ENCODE measurements at regions not wholly inside any gene's neighbourhood (a gene's known extent, or its start where the extent isn't known, plus 50 kb on each side); places are given as distances from the start of the nearest gene placed in this dataset.
"Not testable (repeated sequence)": the region's sequence is repeated elsewhere in the genome, so short reads cannot be mapped to it uniquely, and the experiment has no call there.

DNA sequence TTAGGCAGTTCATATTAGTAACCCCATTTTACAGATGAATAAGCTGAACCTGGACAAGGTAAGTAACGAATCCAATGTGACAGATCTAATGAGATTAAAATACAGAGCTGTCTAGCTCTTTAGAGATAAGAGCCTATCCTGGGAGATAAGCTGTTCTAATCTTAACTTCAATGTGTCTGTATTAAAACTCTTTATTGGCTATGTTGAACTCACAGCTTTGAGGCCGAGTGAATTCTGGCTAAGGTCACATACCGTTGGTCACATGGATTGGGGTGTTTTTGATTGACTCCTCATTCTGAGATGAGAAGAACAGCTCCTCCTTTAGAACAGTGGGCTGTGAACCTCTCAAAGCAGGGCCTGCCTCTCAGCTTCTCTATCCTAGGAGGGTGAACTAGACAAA, 113.4 kb upstream of the EEPD1 start:
- DNase-seq: no peak

DNA sequence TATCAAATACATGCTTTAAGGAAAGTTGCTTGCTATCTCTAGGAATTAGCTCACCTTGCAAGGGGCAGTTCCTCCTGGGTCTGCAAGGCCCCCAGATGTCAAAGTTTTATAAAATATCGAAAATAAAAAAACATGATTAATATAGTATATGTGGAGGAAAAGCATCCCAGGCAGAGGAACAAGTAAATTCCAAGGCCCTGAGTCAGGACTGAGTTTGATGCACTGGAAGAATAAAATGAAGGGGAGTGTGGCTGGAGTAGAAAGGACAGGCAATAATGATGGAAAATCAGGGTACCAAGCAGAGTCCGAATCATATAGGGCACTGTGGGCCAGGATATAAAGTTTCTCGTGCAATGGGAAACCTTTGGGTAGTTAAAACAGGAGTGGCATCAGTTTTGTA, 112.4 kb upstream of the EEPD1 start:
- no peak for DNase-seq

DNA sequence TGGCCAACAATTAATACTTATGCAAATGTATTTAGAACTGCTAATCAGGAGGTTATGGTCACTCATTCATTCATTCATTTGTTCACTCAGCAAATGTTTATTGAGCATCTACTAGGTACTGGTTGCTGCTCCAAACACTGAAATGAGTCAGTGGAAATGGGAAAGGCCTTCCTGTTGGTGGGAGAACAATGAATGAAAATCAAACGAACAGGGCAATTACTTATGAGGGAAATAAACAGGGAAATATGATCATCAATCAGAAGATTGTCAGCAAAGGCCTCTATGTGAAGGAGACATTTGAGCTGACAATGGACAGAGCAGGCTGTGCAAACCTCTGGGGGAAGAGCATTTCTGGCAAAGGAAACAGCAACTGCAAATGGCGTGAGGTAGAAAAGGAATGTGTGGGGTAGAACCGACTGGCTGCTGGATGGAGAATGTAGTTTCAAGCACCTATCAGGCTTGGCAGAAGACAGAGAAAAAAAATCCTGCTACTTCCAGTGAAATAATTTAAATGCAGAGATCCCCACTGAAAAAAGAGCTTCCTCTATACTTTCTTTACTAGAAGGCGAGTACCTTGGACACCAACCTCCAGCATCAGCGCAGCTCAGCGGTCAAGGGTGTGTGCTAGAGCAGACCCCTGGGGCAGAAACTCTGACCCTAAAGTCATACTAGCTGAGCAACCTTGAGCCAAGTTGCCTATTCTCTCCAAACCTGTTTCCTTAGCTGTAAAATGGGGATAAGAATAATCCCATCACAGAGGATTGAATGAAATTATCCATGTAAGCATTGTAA, 108.8 kb upstream of the EEPD1 start:
- DNase-seq: no peak

DNA sequence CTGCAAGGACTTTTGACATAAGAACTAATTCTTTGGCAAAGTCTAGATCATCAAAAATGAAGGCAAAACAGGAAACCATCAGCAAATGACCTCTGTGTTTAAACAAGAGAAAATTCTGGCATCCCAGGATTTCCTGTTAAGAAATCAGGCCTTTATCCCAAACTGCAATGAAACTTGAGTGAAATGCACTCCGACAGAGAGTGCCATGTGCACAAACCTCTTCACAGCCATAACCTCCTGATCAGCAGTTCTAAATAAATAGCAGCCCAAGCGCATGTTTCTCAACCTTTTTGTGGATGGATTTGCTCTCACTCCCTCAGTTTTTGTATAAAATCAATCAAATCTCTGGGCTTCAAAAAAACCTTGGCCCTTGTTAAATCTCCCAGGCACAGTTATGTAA, 107.7 kb upstream of the EEPD1 start:
- DNase-seq: no peak

DNA sequence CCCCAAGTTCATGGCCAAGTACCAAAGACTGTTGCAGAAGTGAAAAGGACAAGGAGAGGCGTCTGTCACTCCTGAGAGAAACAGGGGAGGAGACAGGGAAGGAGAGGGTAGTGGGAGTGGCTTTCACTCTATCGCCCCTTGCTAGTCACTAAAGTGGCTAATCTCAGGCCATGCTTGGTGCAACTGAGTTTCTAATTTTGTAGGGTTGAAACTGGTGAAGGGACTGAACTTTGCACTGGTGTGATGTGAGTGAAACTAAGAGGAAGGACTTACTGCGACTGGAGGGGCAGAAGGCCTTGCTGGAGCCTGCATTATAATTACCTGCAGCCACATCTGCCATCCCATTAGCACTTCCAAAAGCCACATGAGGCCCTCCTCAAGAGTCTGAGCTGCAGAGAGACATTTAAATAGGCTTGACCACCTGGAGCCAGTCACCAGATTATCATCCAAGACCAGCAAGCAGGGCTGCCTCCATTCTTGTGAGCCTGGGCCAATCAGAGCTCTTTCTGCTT, 107.2 kb upstream of the EEPD1 start:
- no peak for DNase-seq

DNA sequence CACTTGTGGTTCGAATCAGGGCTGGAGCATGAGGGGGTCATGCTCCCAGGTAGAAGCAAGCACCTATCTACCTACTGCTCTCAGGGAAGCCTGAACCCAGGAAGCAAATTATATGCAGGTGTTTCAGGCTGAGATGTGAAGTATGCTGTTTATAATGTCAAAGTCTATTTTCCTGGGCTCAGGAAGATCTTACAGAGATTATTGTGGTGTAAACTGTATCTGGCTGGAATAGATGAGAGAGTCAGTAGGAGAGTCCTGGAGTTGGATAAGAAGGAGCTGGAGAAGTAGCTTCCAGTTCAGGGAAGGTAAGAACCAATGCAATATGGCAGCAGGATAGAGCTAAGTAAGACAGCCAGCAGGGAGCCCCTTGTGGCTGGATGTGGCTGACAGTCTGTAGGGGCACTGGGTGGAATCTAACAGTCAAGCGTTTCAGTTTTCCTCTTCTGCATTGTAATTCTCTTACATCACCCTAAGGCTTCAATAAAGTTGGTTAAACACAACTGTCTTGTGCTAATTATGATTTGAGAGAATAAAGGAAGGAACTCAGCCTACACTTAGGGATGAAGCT, 105.9 kb upstream of the EEPD1 start:
- no peak for DNase-seq

DNA sequence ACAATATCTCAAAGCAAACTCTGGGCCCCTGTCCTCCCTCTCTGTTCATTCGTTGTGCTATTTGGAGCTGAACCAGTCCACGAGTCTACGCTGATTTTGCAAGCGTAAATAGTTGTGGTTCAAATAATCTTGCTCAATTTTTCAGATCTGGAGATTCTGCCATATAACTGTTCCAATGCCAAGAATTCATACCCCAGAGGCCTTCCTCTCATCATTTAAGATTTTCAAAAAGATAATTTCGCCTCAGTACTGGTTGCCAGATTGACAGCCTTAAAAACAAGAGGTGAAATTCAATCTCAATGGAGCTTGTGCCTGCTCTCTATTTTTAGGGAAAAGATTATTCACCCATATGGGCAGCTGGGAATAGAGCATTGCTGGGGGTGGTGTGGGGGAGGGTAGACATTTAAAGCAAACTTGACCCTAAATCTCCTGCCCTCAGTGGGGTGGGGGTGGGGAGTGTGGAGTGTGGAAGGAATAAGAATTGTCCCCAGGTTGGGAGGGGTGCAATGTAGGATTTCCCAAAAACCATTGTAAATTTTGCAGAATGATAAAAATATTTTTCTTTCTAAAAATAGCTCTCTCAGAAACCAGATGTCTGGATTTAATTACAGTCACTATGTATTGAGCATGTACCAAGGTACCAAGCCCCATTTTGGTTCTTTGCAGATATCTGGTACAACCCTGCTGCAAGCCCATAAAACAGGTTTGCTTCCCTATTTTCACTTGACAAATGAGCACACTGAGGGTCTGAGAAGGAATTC, 104.7 kb upstream of the EEPD1 start:
- no peak for DNase-seq

DNA sequence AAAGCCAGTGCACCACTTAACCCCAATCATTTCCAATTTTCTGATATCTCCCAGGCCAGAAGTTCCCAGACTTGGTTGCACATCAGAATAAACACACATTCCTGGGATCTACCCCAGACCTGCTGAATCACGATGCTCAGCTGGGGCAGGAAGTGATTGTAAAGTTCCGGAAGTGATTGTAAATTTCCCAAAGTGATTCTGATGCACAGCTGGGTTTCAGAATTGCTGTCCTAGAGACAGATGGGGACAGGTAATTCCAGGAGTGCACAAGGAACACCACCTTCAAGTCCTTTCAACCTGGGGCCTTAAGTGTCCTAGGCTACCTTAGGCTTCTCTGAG, 104.2 kb upstream of the EEPD1 start:
- no peak for DNase-seq

DNA sequence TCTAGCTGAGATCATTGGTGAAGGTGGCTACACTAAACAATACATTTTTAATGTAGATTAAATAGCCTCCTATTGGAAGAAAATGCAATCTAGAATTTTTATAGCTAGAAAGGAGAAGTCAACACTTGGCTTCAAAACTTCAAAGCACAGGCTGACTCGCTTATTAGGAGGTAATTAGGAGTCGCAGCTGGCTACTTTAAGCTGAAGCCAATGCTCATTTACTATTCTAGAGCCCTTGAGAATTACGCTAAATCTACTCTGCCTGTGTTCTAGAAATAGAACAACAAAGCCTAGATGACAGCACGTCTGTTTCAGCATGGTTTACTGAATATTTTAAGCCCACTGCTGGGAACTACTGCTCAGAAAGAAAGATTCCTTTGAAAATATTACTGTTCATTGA, 101.6 kb upstream of the EEPD1 start:
- DNase-seq: no peak

DNA sequence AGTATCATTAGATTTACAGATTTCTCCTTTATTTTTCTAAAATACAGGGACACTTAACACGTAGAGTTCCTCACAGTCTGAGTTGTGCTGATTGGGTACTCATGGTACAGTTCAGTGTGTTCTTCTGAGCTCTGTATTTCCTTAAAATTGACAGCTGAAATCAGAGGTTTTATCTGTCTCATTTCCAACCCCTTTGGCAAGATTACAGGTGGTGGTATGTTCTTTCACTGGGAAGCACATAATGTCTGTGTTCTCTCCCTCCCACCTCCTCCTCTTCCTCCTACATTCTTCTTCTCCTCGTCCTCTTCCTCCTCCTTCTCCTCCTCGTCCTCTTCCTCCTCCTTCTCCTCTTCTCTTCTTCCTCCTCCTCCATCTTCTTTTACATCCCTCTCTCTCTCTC, 99.5 kb upstream of the EEPD1 start:
- DNase-seq: no peak

DNA sequence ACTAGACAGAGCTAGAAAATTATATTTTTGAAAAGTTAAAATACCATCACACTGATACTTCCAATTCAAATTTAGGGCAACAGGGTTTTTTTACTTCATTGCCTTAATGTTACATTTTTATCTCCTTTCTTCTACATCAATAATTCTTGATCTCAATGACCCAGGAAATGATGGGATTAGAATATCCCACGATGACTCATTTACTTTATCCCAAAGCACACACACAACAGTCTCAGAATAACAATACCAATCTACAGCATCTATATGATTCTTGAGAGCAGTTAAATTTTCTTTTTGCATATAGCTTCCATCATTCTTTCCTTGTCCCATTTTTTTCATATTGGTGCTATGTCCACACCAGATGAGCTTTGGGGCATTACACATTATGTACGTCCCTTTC, 98.4 kb upstream of the EEPD1 start:
- no peak for DNase-seq

DNA sequence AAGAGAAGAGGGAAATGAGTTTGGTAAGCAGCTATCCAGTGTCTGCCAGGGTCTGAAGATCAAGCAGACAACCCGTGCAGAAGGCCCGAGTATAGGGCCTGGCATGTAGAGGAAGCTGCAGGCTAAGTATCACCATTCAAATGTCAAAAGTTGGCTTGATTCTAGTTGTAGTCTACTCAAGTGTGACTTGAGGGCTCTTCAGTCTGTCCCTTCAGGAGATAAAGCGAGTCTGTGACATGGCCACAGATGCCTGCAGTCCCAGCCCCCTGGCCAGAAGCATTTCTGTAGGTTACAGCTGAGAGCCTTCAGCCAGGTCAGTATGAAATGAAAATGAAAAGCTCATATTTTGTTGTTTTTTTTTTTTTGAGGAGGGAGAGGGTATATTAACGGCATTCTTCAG, 97.8 kb upstream of the EEPD1 start:
- DNase-seq: no peak

DNA sequence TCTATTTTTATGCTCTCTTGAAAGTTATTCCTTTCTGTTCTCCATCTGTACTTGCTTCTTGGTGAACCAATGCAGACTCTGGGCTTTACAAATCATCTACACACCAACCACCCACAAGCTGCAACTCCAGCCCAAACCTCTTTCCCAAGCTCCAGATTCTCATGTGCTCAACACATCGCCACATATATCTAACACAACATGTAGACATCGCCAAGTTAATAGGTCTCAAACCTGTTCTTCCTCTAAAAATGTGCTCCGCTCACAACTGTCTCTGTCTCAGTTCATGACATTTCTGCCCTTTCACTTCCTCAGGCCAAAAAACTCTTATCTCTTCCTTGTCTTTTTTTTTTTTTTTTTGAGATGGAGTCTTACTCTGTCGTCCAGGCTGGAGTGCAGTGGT, 95.7 kb upstream of the EEPD1 start:
- DNase-seq: no peak

DNA sequence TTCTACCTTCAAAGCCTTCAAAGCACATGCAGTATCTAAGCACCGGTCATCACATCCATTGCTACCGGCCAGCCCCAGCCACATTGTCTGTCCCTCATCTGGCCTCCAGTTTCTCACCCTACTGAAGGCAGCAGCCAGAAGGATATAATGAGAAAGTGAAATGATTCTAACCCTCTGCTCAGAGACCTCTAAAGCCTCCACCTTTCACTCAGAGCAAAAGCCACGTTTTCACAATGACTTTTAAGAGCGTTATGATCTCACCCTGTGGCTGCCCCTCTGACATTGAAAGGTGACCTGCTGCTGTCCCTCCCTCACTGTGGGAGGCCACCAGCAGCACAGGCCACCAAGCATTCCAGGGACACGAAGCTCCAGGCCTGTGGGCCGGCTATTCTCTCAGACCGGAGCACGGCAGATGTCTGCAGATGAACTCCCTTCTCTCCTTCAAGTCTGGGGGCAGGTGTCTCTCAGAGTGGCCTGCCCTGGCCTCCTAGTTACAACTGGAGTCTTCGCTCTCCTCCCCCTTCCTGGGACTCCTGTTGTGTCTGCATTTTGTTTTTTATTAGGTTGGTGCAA, 94.9 kb upstream of the EEPD1 start:
- no peak for DNase-seq

DNA sequence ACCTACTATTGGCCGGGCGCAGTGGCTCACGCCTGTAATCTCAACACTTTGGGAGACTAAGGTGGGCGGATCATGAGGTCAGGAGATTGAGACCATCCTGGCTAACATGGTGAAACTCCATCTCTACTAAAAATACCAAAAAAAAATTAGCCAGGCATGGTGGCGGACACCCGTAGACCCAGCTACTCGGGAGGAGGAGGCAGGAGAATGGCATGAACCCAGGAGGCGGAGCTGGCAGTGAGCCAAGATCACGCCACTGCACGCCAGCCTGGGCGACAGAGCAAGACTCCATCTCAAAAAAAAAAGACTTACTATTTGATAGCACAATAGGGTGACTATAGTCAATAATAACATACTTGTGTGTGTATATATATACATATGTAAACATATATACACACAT, 92.7 kb upstream of the EEPD1 start:
- not testable (repeated sequence) for DNase-seq

DNA sequence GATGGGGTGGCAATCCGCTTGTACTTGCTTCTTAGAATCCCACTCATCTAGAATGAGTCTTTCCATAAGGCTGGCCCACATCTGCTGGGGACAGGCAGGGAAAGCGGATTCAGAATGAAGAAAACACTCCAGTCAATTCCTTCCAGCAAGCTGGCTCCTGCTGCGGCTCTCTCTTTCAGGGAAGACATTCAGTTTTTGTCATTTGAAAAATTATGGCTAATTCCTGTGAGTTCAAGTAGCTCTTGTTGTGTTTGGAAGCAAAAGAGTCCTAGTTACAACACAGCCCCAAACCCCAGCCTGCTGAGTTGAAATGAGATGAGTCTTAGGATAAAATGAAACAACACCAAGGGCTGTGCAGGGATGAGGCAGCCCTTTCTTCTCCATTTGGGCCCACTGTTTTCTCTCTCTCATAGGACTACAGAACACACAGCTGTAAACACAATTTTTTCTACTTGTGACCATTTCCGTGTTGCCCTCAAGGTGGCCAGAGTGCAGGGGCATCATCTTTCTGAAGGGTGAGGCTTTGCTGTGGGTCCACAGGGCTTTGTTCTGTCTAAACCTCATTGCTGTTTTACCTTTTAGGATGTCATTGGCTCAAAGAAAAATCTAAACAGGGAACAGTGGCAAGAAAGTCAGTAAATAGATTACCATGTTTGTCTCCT, 90.8 kb upstream of the EEPD1 start:
- DNase-seq: no peak

DNA sequence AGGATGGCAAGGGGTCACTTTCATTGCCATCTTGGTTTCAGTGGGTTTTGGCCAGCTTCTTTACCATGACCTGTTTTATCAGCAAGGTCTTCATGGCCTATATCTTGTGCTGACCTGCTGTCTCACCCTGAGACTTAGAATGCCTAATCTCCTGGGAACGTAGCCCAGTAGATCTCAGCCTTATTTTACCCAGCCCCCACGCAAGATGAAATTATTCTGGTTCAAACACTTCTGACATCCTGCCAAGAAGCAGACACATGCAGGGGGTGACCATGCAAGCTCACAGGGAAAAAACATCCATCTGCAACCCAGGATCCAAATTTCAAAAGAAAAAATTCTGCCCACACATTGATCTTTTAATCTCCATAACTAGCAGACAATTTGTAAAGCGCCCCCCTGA, 88.4 kb upstream of the EEPD1 start:
- DNase-seq: no peak

DNA sequence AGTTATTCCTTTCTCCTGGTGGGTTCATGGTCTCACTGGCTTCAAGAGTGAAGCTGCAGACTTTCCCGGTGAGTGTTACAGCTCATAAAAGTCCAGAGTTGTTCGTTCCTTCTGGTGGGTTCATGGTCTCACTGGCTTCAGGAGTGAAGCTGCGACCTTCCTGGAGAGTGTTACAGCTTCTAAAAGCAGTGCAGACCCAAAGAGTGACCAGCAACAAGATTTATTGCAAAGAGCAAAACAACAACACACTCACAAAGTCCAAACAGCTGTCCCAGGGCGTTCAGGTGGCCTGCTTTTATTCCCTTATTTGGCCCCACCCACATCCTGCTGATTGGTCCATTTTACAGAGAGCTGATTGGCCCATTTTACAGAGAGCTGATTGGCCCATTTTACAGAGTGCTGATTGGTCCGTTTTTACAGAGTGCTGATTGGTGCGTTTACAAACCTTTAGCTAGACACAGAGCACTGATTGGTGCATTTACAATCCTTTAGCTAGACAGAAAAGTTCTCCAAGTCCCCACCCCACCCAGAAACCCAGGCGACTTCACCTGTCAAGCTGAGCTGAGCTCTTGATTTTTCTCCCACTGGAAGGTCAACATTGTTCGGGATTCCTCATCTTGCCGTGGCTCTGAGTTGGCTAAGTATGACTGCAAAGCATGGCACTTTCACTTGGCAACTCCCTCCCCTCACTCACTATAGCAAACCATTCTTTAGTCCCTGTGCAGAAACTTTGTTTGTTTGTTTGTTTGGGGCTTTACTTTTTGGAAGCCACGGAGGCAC, 87.3 kb upstream of the EEPD1 start:
- not testable (repeated sequence) for DNase-seq

DNA sequence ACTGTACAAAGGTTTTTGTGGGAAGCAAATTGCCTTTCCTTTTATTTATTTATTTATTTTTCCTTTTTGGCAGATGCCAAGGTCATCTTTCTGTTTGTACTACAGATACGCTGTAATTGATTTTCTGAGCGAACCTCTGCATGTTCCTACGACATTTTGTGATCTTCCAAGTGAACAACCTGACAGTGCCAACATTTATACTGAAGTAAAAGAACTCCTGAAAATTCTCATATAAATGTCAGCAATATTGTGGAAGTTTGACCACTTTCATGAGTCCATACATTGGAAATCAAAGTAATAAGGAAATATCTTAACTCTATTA, 86.8 kb upstream of the EEPD1 start:
- DNase-seq: no peak

DNA sequence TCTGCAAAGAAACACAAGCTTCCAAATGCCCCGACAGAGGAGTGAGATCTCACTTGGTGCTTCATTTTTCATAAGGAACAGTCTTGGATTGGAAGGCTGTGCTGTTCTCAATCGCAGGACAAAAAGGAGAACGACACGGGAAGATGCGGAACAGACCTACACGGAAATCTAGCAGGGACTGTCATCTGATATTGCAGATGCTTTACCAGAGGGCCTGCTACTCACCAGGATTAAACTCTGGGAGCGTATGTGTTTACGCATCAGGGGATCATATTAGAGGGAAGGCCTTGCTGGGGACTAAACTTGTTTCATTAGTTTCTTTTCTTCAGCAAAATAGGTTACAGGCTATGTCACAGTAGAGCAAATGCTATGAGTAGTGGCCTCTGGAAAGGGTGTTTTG, 82.8 kb upstream of the EEPD1 start:
- no peak for DNase-seq

DNA sequence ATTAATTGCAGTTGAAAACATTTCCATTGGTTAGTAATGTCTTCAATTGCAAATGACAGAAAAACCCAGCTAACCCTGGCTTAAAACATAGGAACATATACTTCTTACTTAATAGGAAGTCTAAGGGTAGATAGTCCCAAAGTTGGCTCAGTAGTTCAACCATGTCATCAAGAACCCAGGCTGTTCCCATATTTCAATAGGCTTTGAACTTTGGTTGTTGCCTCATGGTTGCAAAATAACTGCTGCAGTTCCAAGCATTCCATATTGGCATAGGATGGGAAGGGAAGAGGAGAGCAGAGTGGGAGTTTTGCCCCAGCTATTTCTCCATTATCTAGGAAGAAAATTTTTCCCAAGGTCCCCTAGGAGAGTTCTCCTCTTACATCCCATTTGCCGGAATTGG, 81.4 kb upstream of the EEPD1 start:
- DNase-seq: no peak

DNA sequence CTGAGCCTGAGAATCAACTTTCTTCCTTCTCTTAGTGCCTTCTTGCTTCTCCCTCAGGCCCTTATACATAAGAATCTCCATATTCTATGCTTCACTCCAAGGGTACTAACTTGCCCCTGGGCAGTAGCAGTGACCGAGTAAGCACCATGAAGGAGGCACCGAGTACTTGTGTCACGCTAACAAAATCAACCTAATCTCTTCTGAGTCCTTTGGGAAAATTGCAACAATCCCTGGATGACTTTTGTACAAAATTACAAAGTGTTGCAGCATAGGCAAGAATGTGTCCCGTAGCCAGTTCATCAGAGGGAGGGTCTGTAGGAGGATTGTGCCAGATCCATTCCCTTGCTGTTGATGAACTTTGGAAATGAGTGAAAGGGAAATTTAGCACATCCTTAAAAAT, 80.4 kb upstream of the EEPD1 start:
- DNase-seq: no peak

DNA sequence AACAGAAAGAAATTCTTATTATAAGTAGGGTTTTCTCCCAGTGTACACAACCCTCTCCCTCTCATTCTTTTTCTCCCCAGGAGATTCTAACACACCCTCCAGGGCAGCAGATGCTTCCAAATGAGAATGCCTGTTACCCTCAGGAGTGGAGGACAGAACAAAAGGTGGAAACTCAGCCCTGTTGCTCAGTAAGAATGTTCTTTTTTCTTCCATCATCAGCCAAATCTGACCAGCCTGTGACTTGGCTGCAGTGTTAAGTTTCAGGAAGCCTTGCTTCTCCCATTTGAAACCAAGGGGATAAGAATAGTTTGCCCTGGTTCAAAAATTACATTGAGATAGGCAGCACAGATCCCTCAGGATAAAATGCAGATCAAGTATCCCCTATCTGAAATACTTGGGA, 77.5 kb upstream of the EEPD1 start:
- DNase-seq: no peak

Data from stimulated activated CD4-positive, alpha-beta T cell treated with anti-CD3 and anti-CD28 coated beads, Interleukin-12 subunit alpha, Interleukin-12 subunit beta, amount 100 ng/mL, for 4 hours (primary cell).